H1 (cell line): ENCODE measurements at regions not wholly inside any gene's neighbourhood (a gene's known extent, or its start where the extent isn't known, plus 50 kb on each side); places are given as distances from the start of the nearest gene placed in this dataset.
"Not testable (repeated sequence)": the region's sequence is repeated elsewhere in the genome, so short reads cannot be mapped to it uniquely, and the experiment has no call there.

Experiments
- CHD1 ChIP-seq: IDR thresholded peaks from 2 replicates; pipeline ENCODE4 v1.6.1; 2012; ENCODE audit warnings: low read depth, low read length, improper control_type of control experiment
- POLR2A ChIP-seq, 2 experiments: IDR thresholded peaks; 1 replicate in 1 of 2; 2 replicates in 1 of 2; pipeline ENCODE4 v1.6.1; 2011; ENCODE audit warnings: low read depth in 2 of 2, low read length in 2 of 2, mild to moderate bottlenecking in 2 of 2; ENCODE audit errors: control extremely low read depth in 1 of 2
- POLR2AphosphoS5 ChIP-seq: IDR thresholded peaks from 2 replicates; pipeline ENCODE4 v1.6.1; 2011; ENCODE audit warnings: low read depth, low read length
- RAD21 ChIP-seq, 2 experiments: IDR thresholded peaks in 1 of 2; conservative IDR thresholded peaks in 1 of 2; 2 replicates each; pipeline ENCODE4 v1.6.1; 2011; ENCODE audit warnings: low read depth in 2 of 2, low read length in 2 of 2, improper control_type of control experiment in 1 of 2, inconsistent platforms in 1 of 2, mild to moderate bottlenecking in 1 of 2, moderate library complexity in 1 of 2
- RFX5 ChIP-seq: IDR thresholded peaks from 2 replicates; pipeline ENCODE4 v1.6.1; 2011; ENCODE audit warnings: low read depth, low read length, improper control_type of control experiment, borderline replicate concordance
- TAF7 ChIP-seq: optimal IDR thresholded peaks from 2 replicates; pipeline ENCODE3; 2011; ENCODE audit warnings: low read depth, mild to moderate bottlenecking, inconsistent platforms, low read length, moderate library complexity, borderline replicate concordance
- TF ChIP-seq, protein P1 (sequence below): fragments of 300-600 bp; sonication (generic); IDR thresholded peaks from 2 replicates; pipeline ENCODE4 v1.7.1; 2012; ENCODE audit warnings: low read length, moderate library complexity, mild to moderate bottlenecking, inconsistent platforms; ENCODE audit not compliant: insufficient replicate concordance
- TF ChIP-seq, protein P2 (sequence below), 3 experiments: IDR thresholded peaks; 1 replicate in 2 of 3; 2 replicates in 1 of 3; pipeline versions ENCODE4 v1.5.1 to v1.6.1; 2011; ENCODE audit warnings: low read length in 3 of 3, mild to moderate bottlenecking in 3 of 3, inconsistent platforms in 2 of 3, low read depth in 1 of 3, moderate library complexity in 1 of 3; ENCODE audit not compliant: insufficient read depth in 1 of 3; ENCODE audit errors: control extremely low read depth in 1 of 3
- TF ChIP-seq, protein P3 (sequence below): IDR thresholded peaks from 2 replicates; pipeline ENCODE4 v1.6.1; 2012; ENCODE audit warnings: inconsistent platforms

DNA sequence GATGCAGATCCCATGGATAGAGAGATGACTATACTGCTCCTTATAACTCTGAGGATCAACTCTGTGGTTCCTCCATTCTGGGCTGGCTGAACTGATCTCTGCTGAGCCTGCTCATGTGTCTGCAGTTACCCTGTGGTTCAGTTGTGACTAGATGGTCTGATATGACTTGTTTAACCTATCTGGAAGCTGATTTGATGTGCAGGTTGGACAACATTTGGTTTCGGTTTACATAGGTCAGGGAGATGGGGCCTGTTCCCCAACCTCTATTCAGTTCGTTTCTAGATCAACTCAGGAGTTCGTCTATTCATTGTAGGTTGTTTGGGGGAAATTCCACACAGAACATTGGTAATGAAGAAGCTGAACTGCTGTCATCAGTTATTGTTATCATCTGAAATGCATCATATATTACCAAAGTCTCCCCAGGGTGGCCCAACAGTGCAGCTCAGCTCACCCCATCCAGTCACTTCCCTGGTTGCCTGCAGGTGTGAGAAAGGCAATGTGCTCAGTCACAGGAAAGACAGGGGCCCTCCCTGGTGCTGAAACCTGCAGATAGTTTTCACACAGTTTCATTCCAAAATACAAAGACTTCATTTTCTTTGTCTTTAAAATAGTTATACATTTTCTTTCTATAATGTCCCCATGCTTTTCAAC lies 415.0 kb downstream of the RPIA start:
- not testable (repeated sequence) for TF ChIP-seq TAF7; CHD1; RAD21 (IDR thresholded peaks at IDR 0.05 in 1 of 2, conservative IDR thresholded peaks at IDR 0.05 in 1 of 2; ENCODE audit: low read depth in 2 of 2, low read length in 2 of 2); POLR2A (IDR thresholded peaks at IDR 0.05; ENCODE audit: control extremely low read depth in 1 of 2, low read depth in 2 of 2, low read length in 2 of 2); POLR2AphosphoS5; RFX5
- TF ChIP-seq, protein P1, sequence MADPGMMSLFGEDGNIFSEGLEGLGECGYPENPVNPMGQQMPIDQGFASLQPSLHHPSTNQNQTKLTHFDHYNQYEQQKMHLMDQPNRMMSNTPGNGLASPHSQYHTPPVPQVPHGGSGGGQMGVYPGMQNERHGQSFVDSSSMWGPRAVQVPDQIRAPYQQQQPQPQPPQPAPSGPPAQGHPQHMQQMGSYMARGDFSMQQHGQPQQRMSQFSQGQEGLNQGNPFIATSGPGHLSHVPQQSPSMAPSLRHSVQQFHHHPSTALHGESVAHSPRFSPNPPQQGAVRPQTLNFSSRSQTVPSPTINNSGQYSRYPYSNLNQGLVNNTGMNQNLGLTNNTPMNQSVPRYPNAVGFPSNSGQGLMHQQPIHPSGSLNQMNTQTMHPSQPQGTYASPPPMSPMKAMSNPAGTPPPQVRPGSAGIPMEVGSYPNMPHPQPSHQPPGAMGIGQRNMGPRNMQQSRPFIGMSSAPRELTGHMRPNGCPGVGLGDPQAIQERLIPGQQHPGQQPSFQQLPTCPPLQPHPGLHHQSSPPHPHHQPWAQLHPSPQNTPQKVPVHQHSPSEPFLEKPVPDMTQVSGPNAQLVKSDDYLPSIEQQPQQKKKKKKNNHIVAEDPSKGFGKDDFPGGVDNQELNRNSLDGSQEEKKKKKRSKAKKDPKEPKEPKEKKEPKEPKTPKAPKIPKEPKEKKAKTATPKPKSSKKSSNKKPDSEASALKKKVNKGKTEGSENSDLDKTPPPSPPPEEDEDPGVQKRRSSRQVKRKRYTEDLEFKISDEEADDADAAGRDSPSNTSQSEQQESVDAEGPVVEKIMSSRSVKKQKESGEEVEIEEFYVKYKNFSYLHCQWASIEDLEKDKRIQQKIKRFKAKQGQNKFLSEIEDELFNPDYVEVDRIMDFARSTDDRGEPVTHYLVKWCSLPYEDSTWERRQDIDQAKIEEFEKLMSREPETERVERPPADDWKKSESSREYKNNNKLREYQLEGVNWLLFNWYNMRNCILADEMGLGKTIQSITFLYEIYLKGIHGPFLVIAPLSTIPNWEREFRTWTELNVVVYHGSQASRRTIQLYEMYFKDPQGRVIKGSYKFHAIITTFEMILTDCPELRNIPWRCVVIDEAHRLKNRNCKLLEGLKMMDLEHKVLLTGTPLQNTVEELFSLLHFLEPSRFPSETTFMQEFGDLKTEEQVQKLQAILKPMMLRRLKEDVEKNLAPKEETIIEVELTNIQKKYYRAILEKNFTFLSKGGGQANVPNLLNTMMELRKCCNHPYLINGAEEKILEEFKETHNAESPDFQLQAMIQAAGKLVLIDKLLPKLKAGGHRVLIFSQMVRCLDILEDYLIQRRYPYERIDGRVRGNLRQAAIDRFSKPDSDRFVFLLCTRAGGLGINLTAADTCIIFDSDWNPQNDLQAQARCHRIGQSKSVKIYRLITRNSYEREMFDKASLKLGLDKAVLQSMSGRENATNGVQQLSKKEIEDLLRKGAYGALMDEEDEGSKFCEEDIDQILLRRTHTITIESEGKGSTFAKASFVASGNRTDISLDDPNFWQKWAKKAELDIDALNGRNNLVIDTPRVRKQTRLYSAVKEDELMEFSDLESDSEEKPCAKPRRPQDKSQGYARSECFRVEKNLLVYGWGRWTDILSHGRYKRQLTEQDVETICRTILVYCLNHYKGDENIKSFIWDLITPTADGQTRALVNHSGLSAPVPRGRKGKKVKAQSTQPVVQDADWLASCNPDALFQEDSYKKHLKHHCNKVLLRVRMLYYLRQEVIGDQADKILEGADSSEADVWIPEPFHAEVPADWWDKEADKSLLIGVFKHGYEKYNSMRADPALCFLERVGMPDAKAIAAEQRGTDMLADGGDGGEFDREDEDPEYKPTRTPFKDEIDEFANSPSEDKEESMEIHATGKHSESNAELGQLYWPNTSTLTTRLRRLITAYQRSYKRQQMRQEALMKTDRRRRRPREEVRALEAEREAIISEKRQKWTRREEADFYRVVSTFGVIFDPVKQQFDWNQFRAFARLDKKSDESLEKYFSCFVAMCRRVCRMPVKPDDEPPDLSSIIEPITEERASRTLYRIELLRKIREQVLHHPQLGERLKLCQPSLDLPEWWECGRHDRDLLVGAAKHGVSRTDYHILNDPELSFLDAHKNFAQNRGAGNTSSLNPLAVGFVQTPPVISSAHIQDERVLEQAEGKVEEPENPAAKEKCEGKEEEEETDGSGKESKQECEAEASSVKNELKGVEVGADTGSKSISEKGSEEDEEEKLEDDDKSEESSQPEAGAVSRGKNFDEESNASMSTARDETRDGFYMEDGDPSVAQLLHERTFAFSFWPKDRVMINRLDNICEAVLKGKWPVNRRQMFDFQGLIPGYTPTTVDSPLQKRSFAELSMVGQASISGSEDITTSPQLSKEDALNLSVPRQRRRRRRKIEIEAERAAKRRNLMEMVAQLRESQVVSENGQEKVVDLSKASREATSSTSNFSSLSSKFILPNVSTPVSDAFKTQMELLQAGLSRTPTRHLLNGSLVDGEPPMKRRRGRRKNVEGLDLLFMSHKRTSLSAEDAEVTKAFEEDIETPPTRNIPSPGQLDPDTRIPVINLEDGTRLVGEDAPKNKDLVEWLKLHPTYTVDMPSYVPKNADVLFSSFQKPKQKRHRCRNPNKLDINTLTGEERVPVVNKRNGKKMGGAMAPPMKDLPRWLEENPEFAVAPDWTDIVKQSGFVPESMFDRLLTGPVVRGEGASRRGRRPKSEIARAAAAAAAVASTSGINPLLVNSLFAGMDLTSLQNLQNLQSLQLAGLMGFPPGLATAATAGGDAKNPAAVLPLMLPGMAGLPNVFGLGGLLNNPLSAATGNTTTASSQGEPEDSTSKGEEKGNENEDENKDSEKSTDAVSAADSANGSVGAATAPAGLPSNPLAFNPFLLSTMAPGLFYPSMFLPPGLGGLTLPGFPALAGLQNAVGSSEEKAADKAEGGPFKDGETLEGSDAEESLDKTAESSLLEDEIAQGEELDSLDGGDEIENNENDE, result not testable (repeated sequence)
- TF ChIP-seq, protein P2, sequence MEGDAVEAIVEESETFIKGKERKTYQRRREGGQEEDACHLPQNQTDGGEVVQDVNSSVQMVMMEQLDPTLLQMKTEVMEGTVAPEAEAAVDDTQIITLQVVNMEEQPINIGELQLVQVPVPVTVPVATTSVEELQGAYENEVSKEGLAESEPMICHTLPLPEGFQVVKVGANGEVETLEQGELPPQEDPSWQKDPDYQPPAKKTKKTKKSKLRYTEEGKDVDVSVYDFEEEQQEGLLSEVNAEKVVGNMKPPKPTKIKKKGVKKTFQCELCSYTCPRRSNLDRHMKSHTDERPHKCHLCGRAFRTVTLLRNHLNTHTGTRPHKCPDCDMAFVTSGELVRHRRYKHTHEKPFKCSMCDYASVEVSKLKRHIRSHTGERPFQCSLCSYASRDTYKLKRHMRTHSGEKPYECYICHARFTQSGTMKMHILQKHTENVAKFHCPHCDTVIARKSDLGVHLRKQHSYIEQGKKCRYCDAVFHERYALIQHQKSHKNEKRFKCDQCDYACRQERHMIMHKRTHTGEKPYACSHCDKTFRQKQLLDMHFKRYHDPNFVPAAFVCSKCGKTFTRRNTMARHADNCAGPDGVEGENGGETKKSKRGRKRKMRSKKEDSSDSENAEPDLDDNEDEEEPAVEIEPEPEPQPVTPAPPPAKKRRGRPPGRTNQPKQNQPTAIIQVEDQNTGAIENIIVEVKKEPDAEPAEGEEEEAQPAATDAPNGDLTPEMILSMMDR (IDR thresholded peaks at IDR 0.05; ENCODE audit: control extremely low read depth in 1 of 3, insufficient read depth in 1 of 3, low read depth in 1 of 3, low read length in 3 of 3), result not testable (repeated sequence)
- TF ChIP-seq, protein P3, sequence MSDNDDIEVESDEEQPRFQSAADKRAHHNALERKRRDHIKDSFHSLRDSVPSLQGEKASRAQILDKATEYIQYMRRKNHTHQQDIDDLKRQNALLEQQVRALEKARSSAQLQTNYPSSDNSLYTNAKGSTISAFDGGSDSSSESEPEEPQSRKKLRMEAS, result not testable (repeated sequence)
